ENCODE measurements at regions not wholly inside any gene's neighbourhood (a gene's known extent, or its start where the extent isn't known, plus 50 kb on each side); places are given as distances from the start of the nearest gene placed in this dataset.

GRCh38 chr3:118406562-118406961, 628.1 kb downstream of the IGSF11 start:
- Histone ChIP-seq H3K9me1 (ENCODE audit: control insufficient read depth, insufficient read depth, low read length) (no peaks in the 10 kb centered on the region), H3K9ac (ENCODE audit: insufficient read depth in 1 of 2, low read depth in 2 of 2, low read length in 2 of 2) (no peak overlapping the region), H4K20me1 (replicated peaks; ENCODE audit: control insufficient read depth, insufficient read depth, low read length) (no peaks in the 10 kb centered on the region), H3K79me2 (ENCODE audit: control insufficient read depth, insufficient read depth, low read length) (no peaks in the 10 kb centered on the region), H3K27ac (ENCODE audit: extremely low read depth, low read depth, low read length) (no peak overlapping the region), H2AFZ (ENCODE audit: low read depth, low read length) (no peak overlapping the region), H3K27me3 (ENCODE audit: control insufficient read depth in 2 of 2, insufficient read depth in 2 of 2, low read length in 2 of 2) (no peaks in the 10 kb centered on the region), H3K4me3 (no peak overlapping the region), H3K36me3 (ENCODE audit: control insufficient read depth, insufficient read depth, low read length) (no peaks in the 10 kb centered on the region), H3K4me2 (ENCODE audit: insufficient read depth, low read length) (no peak overlapping the region), H3K4me1 (replicated peaks in 1 of 2; ENCODE audit: control insufficient read depth in 2 of 2, insufficient read depth in 2 of 2, low read length in 2 of 2) (no peaks in the 10 kb centered on the region), H3K9me3 (replicated peaks; ENCODE audit: control insufficient read depth, insufficient read depth, low read depth, low read length) (no peaks in the 10 kb centered on the region)
- ATAC-seq (no peak), FAIRE-seq (no peak), DNase-seq (ENCODE audit: extremely low read depth in 1 of 4, low spot score in 3 of 4) (no peak)
- BruUV-seq (replicated peaks), result no TSS peak
- no peak for TF ChIP-seq KLF1 (tag; IDR thresholded peaks at IDR 0.05)
- TF ChIP-seq TFE3 (CRISPR knock-in tag; IDR thresholded peaks at IDR 0.05), result no peak
- no peak for TF ChIP-seq SIX5 (IDR thresholded peaks at IDR 0.05; ENCODE audit: borderline replicate concordance in 1 of 2, insufficient read depth in 1 of 2, low read depth in 1 of 2, low read length in 2 of 2)
- TF ChIP-seq EP300 (IDR thresholded peaks at IDR 0.05; ENCODE audit: low read length), result no peak
- no peak for TF ChIP-seq ATF2 (CRISPR knock-in tag; IDR thresholded peaks at IDR 0.05)
- no peak for TF ChIP-seq COPS2 (conservative IDR thresholded peaks at IDR 0.05)
- TF ChIP-seq ZNF586 (CRISPR knock-in tag; conservative IDR thresholded peaks at IDR 0.05), result no peak
- no peak for TF ChIP-seq TSC22D4 (tag; IDR thresholded peaks at IDR 0.05)
- no peak for TF ChIP-seq ETV5 (CRISPR knock-in tag; IDR thresholded peaks at IDR 0.05; ENCODE audit: low read depth)
- TF ChIP-seq ZNF121 (CRISPR knock-in tag; conservative IDR thresholded peaks at IDR 0.05), result no peak
- TF ChIP-seq HDAC8 (tag; IDR thresholded peaks at IDR 0.05), result no peak
- 10% methylated on average over 1 of the region's 2 CpGs for WGBS (ENCODE audit: insufficient coverage, low coverage, missing lambda C conversion rate)
- CTCF ChIA-PET (ENCODE audit: low intra/inter-chr PET ratio), result no interaction called here
- intact Hi-C loops (cut with micrococcal nuclease) (no loop called here), in situ Hi-C loops (cut with MboI) (no loop called here)
- POLR2A ChIA-PET, result no interaction called here

Measured in K562 (cell line).